GM10266 (cell line): ENCODE measurements at regions not wholly inside any gene's neighbourhood (a gene's known extent, or its start where the extent isn't known, plus 50 kb on each side); places are given as distances from the start of the nearest gene placed in this dataset.

Source experiments
- DNase-seq: peaks from one replicate; pipeline ENCODE4 v3.0.0; 2012; ENCODE audit errors: extremely low spot score
- CTCF ChIP-seq: IDR thresholded peaks from 2 replicates; pipeline ENCODE4 v1.5.1; 2012; ENCODE audit warnings: mild to moderate bottlenecking, low read depth; ENCODE audit not compliant: control insufficient read depth, insufficient read depth; ENCODE audit errors: missing control alignments

GRCh38 chr7:42448901-42449300 is 211.9 kb upstream of the GLI3 start:
- DNase-seq = no peak
- TF ChIP-seq CTCF = no peak

- DNase-seq = no peak
- TF ChIP-seq CTCF = no peak
These were observed 208.7 kb upstream of the GLI3 start for GRCh38 chr7:42445691-42446090.

- DNase-seq = no peak
- no peak for TF ChIP-seq CTCF
These were observed 203.9 kb upstream of the GLI3 start for GRCh38 chr7:42440951-42441350.

GRCh38 chr7:42432644-42433043 is 195.6 kb upstream of the GLI3 start:
- no peak for DNase-seq
- no peak for TF ChIP-seq CTCF

- DNase-seq = no peak
- TF ChIP-seq CTCF = no peak
These were observed 194.9 kb upstream of the GLI3 start for GRCh38 chr7:42431873-42432272.

GRCh38 chr7:42429339-42429738 is 192.3 kb upstream of the GLI3 start:
- no peak for DNase-seq
- no peak for TF ChIP-seq CTCF

- TF ChIP-seq CTCF = no peak
- no peak for DNase-seq
These were observed 189.2 kb upstream of the GLI3 start for GRCh38 chr7:42426163-42426562.
